ENCODE measurements at regions not wholly inside any gene's neighbourhood (a gene's known extent, or its start where the extent isn't known, plus 50 kb on each side); places are given as distances from the start of the nearest gene placed in this dataset.

DNA sequence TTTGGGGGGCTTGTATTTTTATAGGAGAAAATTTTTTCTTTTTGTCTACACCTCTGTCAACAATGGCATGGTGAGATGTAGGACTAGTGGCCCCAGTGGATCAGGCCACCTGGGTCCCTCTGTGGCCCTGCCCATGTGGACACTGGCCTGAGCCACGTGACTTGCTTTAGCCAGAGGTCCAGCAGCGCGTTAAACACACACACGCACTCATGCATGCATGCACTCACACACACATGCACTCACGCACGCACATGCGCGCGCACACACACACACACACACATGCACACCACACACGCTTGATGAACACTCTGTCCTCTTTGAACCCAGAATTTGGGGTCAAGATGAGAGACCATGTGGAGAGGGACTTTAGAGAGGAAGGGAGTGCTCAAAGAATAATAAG, 59.4 kb upstream of the NUP50 start:
- Histone ChIP-seq H3K27ac (no peak overlapping the region), H3K4me1 (no peaks in the 10 kb centered on the region), H3K9me3 (no peaks in the 10 kb centered on the region), H3K4me3 (no peak overlapping the region), H3K36me3 (no peaks in the 10 kb centered on the region), H3K27me3 (peaks cover 0 to 73% of the 10 kb centered on the region in 2 donors)
- intact Hi-C loops (cut with DNase I), result no loop called here
- DNase-seq, result no peak
- no peak for TF ChIP-seq CTCF (IDR thresholded peaks at IDR 0.05)
- no peak for ATAC-seq

GRCh38 chr22:45105281-45105702, 58.4 kb upstream of the NUP50 start:
- intact Hi-C loops (cut with DNase I), result no loop called here
- ATAC-seq, result peak; percentile 33
- Histone ChIP-seq H3K36me3 (no peaks in the 10 kb centered on the region), H3K4me1 (no peaks in the 10 kb centered on the region), H3K27ac (no peak overlapping the region), H3K27me3 (peaks cover 0 to 66% of the 10 kb centered on the region in 2 donors), H3K4me3 (no peak overlapping the region), H3K9me3 (no peaks in the 10 kb centered on the region)
- no peak for DNase-seq
- TF ChIP-seq CTCF (IDR thresholded peaks at IDR 0.05), result no peak

DNA sequence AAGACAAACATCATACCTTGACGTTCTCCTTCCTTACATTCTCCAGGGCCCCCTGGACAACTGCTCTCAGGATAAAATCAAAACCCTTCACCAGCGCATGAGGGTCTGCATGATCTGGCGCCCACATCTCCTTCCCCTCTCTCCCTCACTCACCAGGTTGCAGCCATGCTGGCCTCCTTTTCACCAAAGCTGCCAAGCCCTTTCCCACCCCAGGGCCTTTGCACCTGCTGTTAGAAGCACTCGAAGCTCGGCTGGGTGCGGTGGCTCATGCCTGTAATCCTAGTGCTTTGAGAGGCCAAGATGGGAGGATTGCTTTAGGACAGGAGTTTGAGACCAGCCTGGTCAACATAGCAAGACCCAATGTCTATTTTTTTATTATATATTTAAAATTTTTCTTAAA, 56.1 kb upstream of the NUP50 start:
- intact Hi-C loops (cut with DNase I), result no loop called here
- no peak overlapping the region for H3K27ac ChIP-seq
- no peaks in the 10 kb centered on the region for H3K9me3 ChIP-seq
- DNase-seq (peak in 1 of 4 donors; percentile 71), ATAC-seq (no peak)
- TF ChIP-seq CTCF (IDR thresholded peaks at IDR 0.05), result no peak
- no peaks in the 10 kb centered on the region for H3K4me1 ChIP-seq
- H3K27me3 ChIP-seq, result peaks cover 0 to 53% of the 10 kb centered on the region in 2 donors
- H3K36me3 ChIP-seq, result no peaks in the 10 kb centered on the region
- no peak overlapping the region for H3K4me3 ChIP-seq

- Histone ChIP-seq H3K4me1 (no peaks in the 10 kb centered on the region), H3K9me3 (no peaks in the 10 kb centered on the region), H3K4me3 (no peak overlapping the region), H3K36me3 (no peaks in the 10 kb centered on the region), H3K27me3 (peaks cover 0 to 27% of the 10 kb centered on the region in 2 donors), H3K27ac (no peak overlapping the region)
- no peak for ATAC-seq
- intact Hi-C loops (cut with DNase I), result no loop called here
- DNase-seq, result no peak
- TF ChIP-seq CTCF (IDR thresholded peaks at IDR 0.05), result no peak
These were observed 51.4 kb upstream of the NUP50 start for GRCh38 chr22:45112136-45112879.

Measured in left lung (tissue), 4 donors.